DMS153 treated with DMSO at 0.1 percent for 48 hours (cell line): ENCODE measurements at regions not wholly inside any gene's neighbourhood (a gene's known extent, or its start where the extent isn't known, plus 50 kb on each side); places are given as distances from the start of the nearest gene placed in this dataset.

Source experiments
- DNase-seq: peaks from one replicate; lab custom pipeline; 2025; ENCODE audit not compliant: unreplicated experiment; lab: John Stamatoyannopoulos, UW

- DNase-seq = no peak
Observed at GRCh38 chr12:118840878-118841277, 140.5 kb upstream of the SRRM4 start.

- no peak for DNase-seq
Observed at GRCh38 chr12:118841588-118841987, 139.8 kb upstream of the SRRM4 start.

GRCh38 chr12:118842866-118843265 lies 138.5 kb upstream of the SRRM4 start:
- no peak for DNase-seq

GRCh38 chr12:118846416-118846815 lies 134.9 kb upstream of the SRRM4 start:
- no peak for DNase-seq

- no peak for DNase-seq
Observed at GRCh38 chr12:118850244-118850825, 131.0 kb upstream of the SRRM4 start.

- no peak for DNase-seq
Observed at GRCh38 chr12:118851891-118852290, 129.4 kb upstream of the SRRM4 start.

GRCh38 chr12:118853634-118854033 lies 127.7 kb upstream of the SRRM4 start:
- no peak for DNase-seq

GRCh38 chr12:118855858-118856257 lies 125.5 kb upstream of the SRRM4 start:
- no peak for DNase-seq

- DNase-seq = no peak
Observed at GRCh38 chr12:118866346-118866745, 115.0 kb upstream of the SRRM4 start.

GRCh38 chr12:118870551-118870950 lies 110.8 kb upstream of the SRRM4 start:
- DNase-seq = peak; percentile 63

- no peak for DNase-seq
Observed at GRCh38 chr12:118874698-118875548, 106.4 kb upstream of the SRRM4 start.

GRCh38 chr12:118880720-118881493 lies 100.4 kb upstream of the SRRM4 start:
- DNase-seq = no peak

- DNase-seq = no peak
Observed at GRCh38 chr12:118884226-118884625, 97.1 kb upstream of the SRRM4 start.

GRCh38 chr12:118900993-118901392 lies 80.3 kb upstream of the SRRM4 start:
- no peak for DNase-seq

GRCh38 chr12:118908811-118909210 lies 72.5 kb upstream of the SRRM4 start:
- no peak for DNase-seq

GRCh38 chr12:118912697-118913270 lies 68.6 kb upstream of the SRRM4 start:
- DNase-seq = no peak

- DNase-seq = no peak
Observed at GRCh38 chr12:118921761-118922160, 59.6 kb upstream of the SRRM4 start.

- DNase-seq = no peak
Observed at GRCh38 chr12:118922405-118922804, 58.9 kb upstream of the SRRM4 start.

GRCh38 chr12:118925407-118925806 lies 55.9 kb upstream of the SRRM4 start:
- no peak for DNase-seq

GRCh38 chr12:118925826-118926225 lies 55.5 kb upstream of the SRRM4 start:
- DNase-seq = no peak
